ENCODE measurements at regions not wholly inside any gene's neighbourhood (a gene's known extent, or its start where the extent isn't known, plus 50 kb on each side); places are given as distances from the start of the nearest gene placed in this dataset.

DNA sequence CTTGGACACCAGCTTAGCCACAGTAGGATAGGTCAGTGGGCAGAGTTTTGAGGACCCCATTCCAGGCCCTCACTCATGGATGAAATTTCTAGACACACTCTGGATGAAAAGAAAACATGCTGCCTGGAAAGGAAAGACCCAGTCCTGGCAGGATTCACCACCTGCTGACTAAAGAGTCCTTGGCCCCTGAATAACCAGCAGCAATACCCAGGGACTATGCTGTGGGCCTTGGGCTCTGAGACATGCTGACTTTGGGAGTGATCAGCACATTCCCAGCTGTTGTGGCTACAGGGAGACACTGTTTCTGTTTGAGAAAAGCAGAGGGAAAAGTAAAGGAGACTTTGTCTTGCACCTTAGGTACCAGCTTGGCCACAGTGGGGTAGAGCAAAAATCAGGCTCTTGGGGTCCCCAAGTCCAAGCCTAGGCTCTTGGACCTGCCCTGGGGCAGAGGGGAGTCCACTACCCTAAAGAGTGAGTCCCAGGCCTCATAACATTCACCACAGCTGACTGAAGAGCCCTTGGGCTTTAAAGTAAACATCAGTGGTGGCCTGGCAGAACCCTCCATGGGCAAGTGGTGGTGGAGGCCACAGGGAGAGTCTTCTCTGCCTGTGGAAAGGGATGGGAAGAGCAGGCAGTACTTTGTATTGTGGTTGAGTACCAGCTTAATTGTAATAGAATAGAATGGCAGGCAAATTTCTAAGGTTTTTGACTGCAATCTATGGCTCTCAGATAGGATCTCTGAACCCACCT, 516.8 kb downstream of the BCKDHB start:
- Histone ChIP-seq H3K27ac (ENCODE audit: low read length) (no peak overlapping the region), H3K4me3 (ENCODE audit: low read length) (no peak overlapping the region), H3K9me2 (ENCODE audit: insufficient read depth, low read length) (no peaks in the 10 kb centered on the region), H2AFZ (ENCODE audit: low read depth, low read length) (no peak overlapping the region), H3K27me3 (ENCODE audit: insufficient read depth, low read depth, low read length) (no peaks in the 10 kb centered on the region), H3F3A (ENCODE audit: insufficient read depth, low read length, poor library complexity, severe bottlenecking) (no peaks in the 10 kb centered on the region), H3K9me3 (ENCODE audit: low read length) (no peaks in the 10 kb centered on the region), H3K9ac (ENCODE audit: low read length) (no peak overlapping the region), H3K36me3 (ENCODE audit: insufficient read depth, low read length) (no peaks in the 10 kb centered on the region), H3K4me2 (ENCODE audit: low read length) (no peak overlapping the region), H4K20me1 (ENCODE audit: insufficient read depth) (no peaks in the 10 kb centered on the region), H3K79me2 (replicated peaks; ENCODE audit: insufficient read depth, low read length) (no peaks in the 10 kb centered on the region)
- TF ChIP-seq, protein P1, sequence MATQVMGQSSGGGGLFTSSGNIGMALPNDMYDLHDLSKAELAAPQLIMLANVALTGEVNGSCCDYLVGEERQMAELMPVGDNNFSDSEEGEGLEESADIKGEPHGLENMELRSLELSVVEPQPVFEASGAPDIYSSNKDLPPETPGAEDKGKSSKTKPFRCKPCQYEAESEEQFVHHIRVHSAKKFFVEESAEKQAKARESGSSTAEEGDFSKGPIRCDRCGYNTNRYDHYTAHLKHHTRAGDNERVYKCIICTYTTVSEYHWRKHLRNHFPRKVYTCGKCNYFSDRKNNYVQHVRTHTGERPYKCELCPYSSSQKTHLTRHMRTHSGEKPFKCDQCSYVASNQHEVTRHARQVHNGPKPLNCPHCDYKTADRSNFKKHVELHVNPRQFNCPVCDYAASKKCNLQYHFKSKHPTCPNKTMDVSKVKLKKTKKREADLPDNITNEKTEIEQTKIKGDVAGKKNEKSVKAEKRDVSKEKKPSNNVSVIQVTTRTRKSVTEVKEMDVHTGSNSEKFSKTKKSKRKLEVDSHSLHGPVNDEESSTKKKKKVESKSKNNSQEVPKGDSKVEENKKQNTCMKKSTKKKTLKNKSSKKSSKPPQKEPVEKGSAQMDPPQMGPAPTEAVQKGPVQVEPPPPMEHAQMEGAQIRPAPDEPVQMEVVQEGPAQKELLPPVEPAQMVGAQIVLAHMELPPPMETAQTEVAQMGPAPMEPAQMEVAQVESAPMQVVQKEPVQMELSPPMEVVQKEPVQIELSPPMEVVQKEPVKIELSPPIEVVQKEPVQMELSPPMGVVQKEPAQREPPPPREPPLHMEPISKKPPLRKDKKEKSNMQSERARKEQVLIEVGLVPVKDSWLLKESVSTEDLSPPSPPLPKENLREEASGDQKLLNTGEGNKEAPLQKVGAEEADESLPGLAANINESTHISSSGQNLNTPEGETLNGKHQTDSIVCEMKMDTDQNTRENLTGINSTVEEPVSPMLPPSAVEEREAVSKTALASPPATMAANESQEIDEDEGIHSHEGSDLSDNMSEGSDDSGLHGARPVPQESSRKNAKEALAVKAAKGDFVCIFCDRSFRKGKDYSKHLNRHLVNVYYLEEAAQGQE (IDR thresholded peaks at IDR 0.05; ENCODE audit: borderline replicate concordance): no peak
- TF ChIP-seq, protein P2, sequence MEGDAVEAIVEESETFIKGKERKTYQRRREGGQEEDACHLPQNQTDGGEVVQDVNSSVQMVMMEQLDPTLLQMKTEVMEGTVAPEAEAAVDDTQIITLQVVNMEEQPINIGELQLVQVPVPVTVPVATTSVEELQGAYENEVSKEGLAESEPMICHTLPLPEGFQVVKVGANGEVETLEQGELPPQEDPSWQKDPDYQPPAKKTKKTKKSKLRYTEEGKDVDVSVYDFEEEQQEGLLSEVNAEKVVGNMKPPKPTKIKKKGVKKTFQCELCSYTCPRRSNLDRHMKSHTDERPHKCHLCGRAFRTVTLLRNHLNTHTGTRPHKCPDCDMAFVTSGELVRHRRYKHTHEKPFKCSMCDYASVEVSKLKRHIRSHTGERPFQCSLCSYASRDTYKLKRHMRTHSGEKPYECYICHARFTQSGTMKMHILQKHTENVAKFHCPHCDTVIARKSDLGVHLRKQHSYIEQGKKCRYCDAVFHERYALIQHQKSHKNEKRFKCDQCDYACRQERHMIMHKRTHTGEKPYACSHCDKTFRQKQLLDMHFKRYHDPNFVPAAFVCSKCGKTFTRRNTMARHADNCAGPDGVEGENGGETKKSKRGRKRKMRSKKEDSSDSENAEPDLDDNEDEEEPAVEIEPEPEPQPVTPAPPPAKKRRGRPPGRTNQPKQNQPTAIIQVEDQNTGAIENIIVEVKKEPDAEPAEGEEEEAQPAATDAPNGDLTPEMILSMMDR (IDR thresholded peaks at IDR 0.05; ENCODE audit: poor library complexity, severe bottlenecking): no peak
- TF ChIP-seq POLR2AphosphoS5 (IDR thresholded peaks at IDR 0.05) (no peak), MXI1 (conservative IDR thresholded peaks at IDR 0.05; ENCODE audit: poor library complexity, severe bottlenecking) (no peak), SMC3 (conservative IDR thresholded peaks at IDR 0.05; ENCODE audit: poor library complexity) (no peak), EP300 (conservative IDR thresholded peaks at IDR 0.05; ENCODE audit: poor library complexity, severe bottlenecking) (no peak), TAF1 (IDR thresholded peaks at IDR 0.05; ENCODE audit: low read depth) (no peak), RAD21 (conservative IDR thresholded peaks at IDR 0.05) (no peak), EZH2 (IDR thresholded peaks at IDR 0.05; ENCODE audit: borderline replicate concordance, insufficient read depth, low read length, poor library complexity, severe bottlenecking) (no peak)

DNA sequence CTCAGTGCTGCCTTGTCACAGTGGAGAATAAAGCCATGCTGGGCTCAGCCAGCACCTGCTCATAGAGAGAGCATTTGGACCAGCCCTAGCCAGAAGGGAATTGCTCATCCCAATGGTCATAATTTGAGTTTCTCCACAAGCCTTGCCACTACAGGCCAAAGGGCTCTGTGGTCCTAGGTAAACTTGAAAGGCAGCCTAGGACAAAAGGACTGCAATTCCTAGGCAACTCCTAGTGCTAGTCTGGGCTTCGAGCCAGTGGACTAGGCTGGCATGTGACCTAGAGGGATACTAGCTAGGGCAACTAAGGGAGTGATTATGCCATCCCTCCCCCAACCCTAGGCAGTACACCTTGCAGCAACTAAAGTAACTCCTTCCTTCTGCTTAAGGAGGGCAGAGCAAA, 516.2 kb downstream of the BCKDHB start:
- no peak for TF ChIP-seq EZH2 (IDR thresholded peaks at IDR 0.05; ENCODE audit: borderline replicate concordance, insufficient read depth, low read length, poor library complexity, severe bottlenecking)
- TF ChIP-seq, protein P1 (IDR thresholded peaks at IDR 0.05; ENCODE audit: borderline replicate concordance): no peak
- TF ChIP-seq, protein P2 (IDR thresholded peaks at IDR 0.05; ENCODE audit: poor library complexity, severe bottlenecking): no peak
- no peak for TF ChIP-seq RAD21 (conservative IDR thresholded peaks at IDR 0.05)
- no peak for TF ChIP-seq POLR2AphosphoS5 (IDR thresholded peaks at IDR 0.05)
- TF ChIP-seq SMC3 (conservative IDR thresholded peaks at IDR 0.05; ENCODE audit: poor library complexity): no peak
- TF ChIP-seq MXI1 (conservative IDR thresholded peaks at IDR 0.05; ENCODE audit: poor library complexity, severe bottlenecking): no peak
- no peak for TF ChIP-seq TAF1 (IDR thresholded peaks at IDR 0.05; ENCODE audit: low read depth)
- no peak for TF ChIP-seq EP300 (conservative IDR thresholded peaks at IDR 0.05; ENCODE audit: poor library complexity, severe bottlenecking)
- no peaks in the 10 kb centered on the region for H3K36me3 ChIP-seq (ENCODE audit: insufficient read depth, low read length)
- no peak overlapping the region for H3K4me3 ChIP-seq (ENCODE audit: low read length)
- no peaks in the 10 kb centered on the region for H3K9me3 ChIP-seq (ENCODE audit: low read length)
- no peak overlapping the region for H3K4me2 ChIP-seq (ENCODE audit: low read length)
- no peak overlapping the region for H3K27ac ChIP-seq (ENCODE audit: low read length)
- H2AFZ ChIP-seq (ENCODE audit: low read depth, low read length): no peak overlapping the region
- H3K9ac ChIP-seq (ENCODE audit: low read length): no peak overlapping the region
- H3K79me2 ChIP-seq (replicated peaks; ENCODE audit: insufficient read depth, low read length): no peaks in the 10 kb centered on the region
- H3K27me3 ChIP-seq (ENCODE audit: insufficient read depth, low read depth, low read length): no peaks in the 10 kb centered on the region
- no peaks in the 10 kb centered on the region for H4K20me1 ChIP-seq (ENCODE audit: insufficient read depth)
- H3F3A ChIP-seq (ENCODE audit: insufficient read depth, low read length, poor library complexity, severe bottlenecking): no peaks in the 10 kb centered on the region
- no peaks in the 10 kb centered on the region for H3K9me2 ChIP-seq (ENCODE audit: insufficient read depth, low read length)
